ENCODE measurements at regions not wholly inside any gene's neighbourhood (a gene's known extent, or its start where the extent isn't known, plus 50 kb on each side); places are given as distances from the start of the nearest gene placed in this dataset.

- ATAC-seq, result no peak
These were observed 216.2 kb downstream of the RFPL4B start for GRCh38 chr6:112563368-112563767.

GRCh38 chr6:112568066-112568465 is 220.9 kb downstream of the RFPL4B start:
- peaks cover 0 to 5% of the 10 kb centered on the region in 2 experiments; a peak in 1 of 4 replicates for H3K4me1 ChIP-seq (ENCODE audit: control insufficient read depth in 1 of 2, insufficient read depth in 2 of 2, low read length in 2 of 2)
- no peak overlapping the region for H3K4me3 ChIP-seq (replicated peaks in 1 of 2; ENCODE audit: low read depth in 1 of 2, low read length in 2 of 2)
- RAD21 ChIA-PET (ENCODE audit: low non-redundant PET in 1 of 2, low total read pairs in 2 of 2, uncharacterized antibody in 2 of 2, unreplicated experiment in 2 of 2), result no interaction called here
- H4K20me1 ChIP-seq (ENCODE audit: insufficient read depth), result no peaks in the 10 kb centered on the region
- H2AFZ ChIP-seq (ENCODE audit: low read depth, low read length, poor library complexity, severe bottlenecking), result no peak overlapping the region
- POLR2A ChIA-PET, result no interaction called here
- BruUV-seq (replicated peaks), result no TSS peak
- H3K36me3 ChIP-seq (ENCODE audit: control insufficient read depth in 1 of 2, insufficient read depth in 2 of 2, low read length in 2 of 2), result no peaks in the 10 kb centered on the region
- no peaks in the 10 kb centered on the region for H3K9me2 ChIP-seq (ENCODE audit: insufficient read depth)
- DNase-seq (ENCODE audit: low read depth, low spot score) (no peak), ATAC-seq (no peak)
- no peaks in the 10 kb centered on the region for H3K79me2 ChIP-seq (ENCODE audit: insufficient read depth, low read length)
- H3K9me3 ChIP-seq (ENCODE audit: control insufficient read depth in 1 of 2, insufficient read depth in 1 of 2, low read depth in 1 of 2, low read length in 2 of 2), result no peaks in the 10 kb centered on the region
- CTCF ChIA-PET, result no interaction called here
- TF ChIP-seq SIN3A (IDR thresholded peaks at IDR 0.05; ENCODE audit: low read depth) (no peak), ELF1 (IDR thresholded peaks at IDR 0.05; ENCODE audit: borderline replicate concordance, low read depth) (no peak), RAD21 (IDR thresholded peaks at IDR 0.05; ENCODE audit: low read depth) (no peak), CTCF (IDR thresholded peaks at IDR 0.05 in 2 of 3, conservative IDR thresholded peaks at IDR 0.05 in 1 of 3; ENCODE audit: borderline replicate concordance in 1 of 3, insufficient read depth in 1 of 3, low read depth in 2 of 3, low read length in 2 of 3) (no peak), EGR1 (IDR thresholded peaks at IDR 0.05; ENCODE audit: low read depth) (no peak)
- intact Hi-C loops (cut with micrococcal nuclease), result no loop called here
- H3K9ac ChIP-seq (ENCODE audit: low read length), result no peak overlapping the region
- no peak overlapping the region for H3K27ac ChIP-seq (ENCODE audit: low read depth, low read length)
- no peak overlapping the region for H3K4me2 ChIP-seq (ENCODE audit: low read length)
- H3K27me3 ChIP-seq (ENCODE audit: insufficient read depth, low read length), result no peaks in the 10 kb centered on the region

More at GRCh38 chr6:112563368-112563767, 216.2 kb downstream of the RFPL4B start:
- Histone ChIP-seq H4K20me1 (ENCODE audit: insufficient read depth) (no peaks in the 10 kb centered on the region), H3K9me2 (ENCODE audit: insufficient read depth) (no peaks in the 10 kb centered on the region), H2AFZ (ENCODE audit: low read depth, low read length, poor library complexity, severe bottlenecking) (no peak overlapping the region), H3K27ac (ENCODE audit: low read depth, low read length) (no peak overlapping the region), H3K9me3 (ENCODE audit: control insufficient read depth in 1 of 2, insufficient read depth in 1 of 2, low read depth in 1 of 2, low read length in 2 of 2) (no peaks in the 10 kb centered on the region), H3K79me2 (ENCODE audit: insufficient read depth, low read length) (no peaks in the 10 kb centered on the region), H3K4me1 (ENCODE audit: control insufficient read depth in 1 of 2, insufficient read depth in 2 of 2, low read length in 2 of 2) (peaks cover 0 to 5% of the 10 kb centered on the region in 2 experiments; a peak in 1 of 4 replicates), H3K4me3 (replicated peaks in 1 of 2; ENCODE audit: low read depth in 1 of 2, low read length in 2 of 2) (no peak overlapping the region), H3K4me2 (ENCODE audit: low read length) (no peak overlapping the region), H3K9ac (ENCODE audit: low read length) (no peak overlapping the region), H3K27me3 (ENCODE audit: insufficient read depth, low read length) (no peaks in the 10 kb centered on the region), H3K36me3 (ENCODE audit: control insufficient read depth in 1 of 2, insufficient read depth in 2 of 2, low read length in 2 of 2) (no peaks in the 10 kb centered on the region)
- ChIA-PET RAD21 (ENCODE audit: low non-redundant PET in 1 of 2, low total read pairs in 2 of 2, uncharacterized antibody in 2 of 2, unreplicated experiment in 2 of 2) (no interaction called here), POLR2A (no interaction called here), CTCF (no interaction called here)
- TF ChIP-seq SP1 (IDR thresholded peaks at IDR 0.05; ENCODE audit: low read depth) (no peak), CEBPB (IDR thresholded peaks at IDR 0.05; ENCODE audit: low read depth) (no peak), TCF7L2 (IDR thresholded peaks at IDR 0.05; ENCODE audit: borderline replicate concordance, extremely low read depth, insufficient read depth, insufficient read length) (no peak), EZH2 (IDR thresholded peaks at IDR 0.05) (no peak), ZNF274 (IDR thresholded peaks at IDR 0.05; ENCODE audit: low read depth, low read length) (no peak), ZFX (IDR thresholded peaks at IDR 0.05) (no peak), CTCF (IDR thresholded peaks at IDR 0.05 in 2 of 3, conservative IDR thresholded peaks at IDR 0.05 in 1 of 3; ENCODE audit: borderline replicate concordance in 1 of 3, insufficient read depth in 1 of 3, low read depth in 2 of 3, low read length in 2 of 3) (no peak)
- no peak for DNase-seq (ENCODE audit: low read depth, low spot score)
- intact Hi-C loops (cut with micrococcal nuclease), result no loop called here
- BruUV-seq (replicated peaks), result no TSS peak
